WTC11 (cell line): ENCODE measurements at regions not wholly inside any gene's neighbourhood (a gene's known extent, or its start where the extent isn't known, plus 50 kb on each side); places are given as distances from the start of the nearest gene placed in this dataset.

Source experiments
- ATAC-seq: fragments of 200-7000 bp; cut with Tn5 transposase; 2 replicates; pipeline ENCODE4 v1.10.0; 2021; ENCODE audit warnings: mild to moderate bottlenecking, moderate library complexity
- CTCF ChIA-PET: fragments of 300-600 bp; sonication (Branson Sonifier 250); formaldehyde crosslinking; loops from one replicate; lab custom pipeline; 2021; ENCODE audit warnings: antibody characterized with exemption; lab: Charles Lee
- POLR2A ChIA-PET: fragments of 350-600 bp; sonication (Branson Sonifier 250); formaldehyde crosslinking; loops from one replicate; lab custom pipeline; 2021; ENCODE audit warnings: antibody characterized with exemption; lab: Charles Lee
- DNase-seq: peaks from one replicate; pipeline ENCODE4 v3.0.0; 2021; ENCODE audit warnings: low spot score
- H3K27ac Mint-ChIP-seq: 2 replicates; pipeline ENCODE4 v1.8.0; 2021; ENCODE audit warnings: mixed read lengths
- H3K27me3 Mint-ChIP-seq: 2 replicates; pipeline ENCODE4 v1.8.0; 2021; ENCODE audit warnings: low read depth, mild to moderate bottlenecking, moderate library complexity, mixed read lengths
- H3K36me3 Mint-ChIP-seq: 2 replicates; pipeline ENCODE4 v1.8.0; 2021; ENCODE audit warnings: mixed read lengths
- H3K4me1 Mint-ChIP-seq: 2 replicates; pipeline ENCODE4 v1.8.0; 2022; ENCODE audit warnings: mixed read lengths
- H3K4me3 Mint-ChIP-seq: 2 replicates; pipeline ENCODE4 v1.8.0; 2021; ENCODE audit warnings: mild to moderate bottlenecking, moderate library complexity, mixed read lengths
- H3K9me3 Mint-ChIP-seq: 2 replicates; pipeline ENCODE4 v1.8.0; 2021; ENCODE audit warnings: mixed read lengths
- ATF2 ChIP-seq: sonication (generic); formaldehyde crosslinking; IDR thresholded peaks from 2 replicates; pipeline ENCODE4 v1.8.1; 2022; ENCODE audit warnings: low read depth, missing genetic modification reagents, borderline replicate concordance
- ATF3 ChIP-seq: sonication (generic); formaldehyde crosslinking; conservative IDR thresholded peaks from 2 replicates; pipeline ENCODE4 v1.8.1; 2022; ENCODE audit warnings: mild to moderate bottlenecking, missing genetic modification reagents
- EMX1 ChIP-seq: fragments of 250-450 bp; sonication (Bioruptor Pico); IDR thresholded peaks from 2 replicates; pipeline ENCODE4 v1.8.0; 2021; ENCODE audit warnings: mild to moderate bottlenecking
- ESRRA ChIP-seq: sonication (generic); formaldehyde crosslinking; IDR thresholded peaks from 2 replicates; pipeline ENCODE4 v1.8.1; 2022; ENCODE audit warnings: mild to moderate bottlenecking, missing genetic modification reagents, borderline replicate concordance
- ETV6 ChIP-seq: sonication (generic); formaldehyde crosslinking; IDR thresholded peaks from 2 replicates; pipeline ENCODE4 v1.8.1; 2022; ENCODE audit warnings: mild to moderate bottlenecking, missing genetic modification reagents
- GTF2I ChIP-seq: fragments of 250-450 bp; sonication (Bioruptor Pico); conservative IDR thresholded peaks from 2 replicates; pipeline ENCODE4 v1.4.0; 2021; ENCODE audit warnings: mild to moderate bottlenecking
- IRF2 ChIP-seq: sonication (generic); formaldehyde crosslinking; IDR thresholded peaks from 2 replicates; pipeline ENCODE4 v1.8.0; 2022; ENCODE audit warnings: low read depth, missing genetic modification reagents, borderline replicate concordance
- MXD4 ChIP-seq: fragments of 250-450 bp; sonication (Bioruptor Pico); IDR thresholded peaks from 2 replicates; pipeline ENCODE4 v1.8.0; 2021; ENCODE audit warnings: mild to moderate bottlenecking, moderate library complexity, borderline replicate concordance
- NR3C1 ChIP-seq: sonication (generic); formaldehyde crosslinking; conservative IDR thresholded peaks from 2 replicates; pipeline ENCODE4 v1.8.1; 2023; ENCODE audit warnings: low read depth, mild to moderate bottlenecking, missing genetic modification reagents
- OVOL2 ChIP-seq: fragments of 250-450 bp; sonication (Bioruptor Pico); IDR thresholded peaks from 2 replicates; pipeline ENCODE4 v1.9.0; 2021; ENCODE audit warnings: mild to moderate bottlenecking, borderline replicate concordance
- PRRX2 ChIP-seq: fragments of 250-450 bp; sonication (Bioruptor Pico); IDR thresholded peaks from 2 replicates; pipeline ENCODE4 v1.8.0; 2021; ENCODE audit warnings: mild to moderate bottlenecking
- RORB ChIP-seq: fragments of 250-450 bp; sonication (Bioruptor Pico); IDR thresholded peaks from 2 replicates; pipeline ENCODE4 v1.9.0; 2021; ENCODE audit warnings: mild to moderate bottlenecking
- SMAD3 ChIP-seq: sonication (generic); formaldehyde crosslinking; IDR thresholded peaks from 2 replicates; pipeline ENCODE4 v1.8.0; 2022; ENCODE audit warnings: missing genetic modification reagents, mild to moderate bottlenecking, borderline replicate concordance
- SOX15 ChIP-seq: fragments of 250-450 bp; sonication (Bioruptor Pico); IDR thresholded peaks from 2 replicates; pipeline ENCODE4 v1.9.0; 2021; ENCODE audit warnings: mild to moderate bottlenecking
- TEAD1 ChIP-seq: sonication (generic); formaldehyde crosslinking; IDR thresholded peaks from 2 replicates; pipeline ENCODE4 v1.8.0; 2022; ENCODE audit warnings: mild to moderate bottlenecking, missing genetic modification reagents
- ZNF396 ChIP-seq: fragments of 250-450 bp; sonication (Bioruptor Pico); IDR thresholded peaks from 2 replicates; pipeline ENCODE4 v1.8.0; 2021; ENCODE audit warnings: mild to moderate bottlenecking, moderate library complexity, borderline replicate concordance
- ZNF416 ChIP-seq: fragments of 250-450 bp; sonication (Bioruptor Pico); IDR thresholded peaks from 2 replicates; pipeline ENCODE4 v1.9.0; 2021; ENCODE audit warnings: mild to moderate bottlenecking, inconsistent platforms
- ZNF423 ChIP-seq: fragments of 250-450 bp; sonication (Bioruptor Pico); IDR thresholded peaks from 2 replicates; pipeline ENCODE4 v2.1.2; 2022; ENCODE audit warnings: mild to moderate bottlenecking, moderate library complexity
- TF ChIP-seq, protein P1 (sequence below): sonication (generic); formaldehyde crosslinking; IDR thresholded peaks from 2 replicates; pipeline ENCODE4 v1.8.1; 2023; ENCODE audit warnings: mild to moderate bottlenecking, missing genetic modification reagents, moderate library complexity
- TF ChIP-seq, protein P2 (sequence below): fragments of 250-450 bp; sonication (Bioruptor Pico); IDR thresholded peaks from 2 replicates; pipeline ENCODE4 v1.8.0; 2021; ENCODE audit warnings: mild to moderate bottlenecking

- H3K9me3 Mint-ChIP-seq = no peaks in the 10 kb centered on the region; the same call in 1 of the 2 replicates
- TF ChIP-seq PRRX2 (CRISPR knock-in tag) (no peak), RORB (CRISPR knock-in tag) (no peak), SOX15 (CRISPR knock-in tag) (no peak), IRF2 (CRISPR knock-in tag) (no peak), TEAD1 (no peak), ZNF423 (CRISPR knock-in tag) (no peak), SMAD3 (CRISPR knock-in tag) (no peak), GTF2I (no peak)
- TF ChIP-seq, protein P1, sequence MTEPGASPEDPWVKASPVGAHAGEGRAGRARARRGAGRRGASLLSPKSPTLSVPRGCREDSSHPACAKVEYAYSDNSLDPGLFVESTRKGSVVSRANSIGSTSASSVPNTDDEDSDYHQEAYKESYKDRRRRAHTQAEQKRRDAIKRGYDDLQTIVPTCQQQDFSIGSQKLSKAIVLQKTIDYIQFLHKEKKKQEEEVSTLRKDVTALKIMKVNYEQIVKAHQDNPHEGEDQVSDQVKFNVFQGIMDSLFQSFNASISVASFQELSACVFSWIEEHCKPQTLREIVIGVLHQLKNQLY (CRISPR knock-in tag) = no peak
- TF ChIP-seq, protein P2, sequence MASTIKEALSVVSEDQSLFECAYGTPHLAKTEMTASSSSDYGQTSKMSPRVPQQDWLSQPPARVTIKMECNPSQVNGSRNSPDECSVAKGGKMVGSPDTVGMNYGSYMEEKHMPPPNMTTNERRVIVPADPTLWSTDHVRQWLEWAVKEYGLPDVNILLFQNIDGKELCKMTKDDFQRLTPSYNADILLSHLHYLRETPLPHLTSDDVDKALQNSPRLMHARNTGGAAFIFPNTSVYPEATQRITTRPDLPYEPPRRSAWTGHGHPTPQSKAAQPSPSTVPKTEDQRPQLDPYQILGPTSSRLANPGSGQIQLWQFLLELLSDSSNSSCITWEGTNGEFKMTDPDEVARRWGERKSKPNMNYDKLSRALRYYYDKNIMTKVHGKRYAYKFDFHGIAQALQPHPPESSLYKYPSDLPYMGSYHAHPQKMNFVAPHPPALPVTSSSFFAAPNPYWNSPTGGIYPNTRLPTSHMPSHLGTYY = no peak
- no peak for ATAC-seq
Measured at GRCh38 chr5:89303033-89303480, 420.1 kb upstream of the MEF2C start.

DNA sequence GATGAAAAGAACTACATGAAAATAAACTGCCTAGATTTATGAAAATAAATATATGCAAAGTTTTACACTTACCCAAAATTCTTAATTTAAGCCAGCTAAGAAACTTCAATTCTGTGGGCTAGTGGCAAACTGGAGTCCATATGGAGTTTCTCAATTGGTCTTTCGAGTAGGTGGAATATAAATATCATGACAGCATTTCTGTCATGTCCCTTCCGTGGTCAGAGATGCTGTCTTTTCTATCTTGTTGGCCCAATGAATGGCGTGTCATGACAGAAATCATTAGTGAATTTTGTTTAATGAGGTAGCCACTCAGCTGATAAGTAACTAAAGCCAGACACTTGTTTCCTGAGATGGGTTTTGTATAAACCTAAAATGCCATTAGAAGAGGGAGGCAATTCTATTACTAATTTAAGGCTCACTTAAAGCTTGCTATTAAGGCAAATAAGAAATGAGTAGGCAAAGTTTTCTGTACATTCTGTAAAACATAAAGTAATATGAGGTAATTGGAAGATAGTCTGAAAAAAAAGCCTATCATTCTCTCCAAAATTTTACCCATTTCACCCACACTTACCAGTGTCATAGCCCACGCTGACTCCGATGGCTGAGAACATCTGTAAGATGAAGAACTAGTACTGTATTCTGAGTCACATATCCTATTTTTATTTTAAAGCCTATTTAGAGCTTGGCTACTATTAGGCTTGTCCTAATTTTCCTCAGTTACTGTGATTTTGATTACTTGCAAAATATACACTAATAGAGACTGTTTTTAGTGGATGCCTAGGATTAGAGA lies 419.3 kb upstream of the MEF2C start:
- ATAC-seq = no peak
- Mint-ChIP-seq H3K4me1 (no peaks in the 10 kb centered on the region), H3K9me3 (no peaks in the 10 kb centered on the region; the same call in 1 of the 2 replicates), H3K27me3 (no peaks in the 10 kb centered on the region), H3K4me3 (no peak overlapping the region), H3K27ac (no peak overlapping the region), H3K36me3 (no peaks in the 10 kb centered on the region)
- DNase-seq = no peak
- TF ChIP-seq ATF3 (no peak), EMX1 (no peak), ATF2 (CRISPR knock-in tag) (no peak), OVOL2 (CRISPR knock-in tag) (no peak), MXD4 (CRISPR knock-in tag) (no peak), ZNF396 (no peak), ZNF416 (CRISPR knock-in tag) (no peak), NR3C1 (CRISPR knock-in tag) (no peak), ETV6 (CRISPR knock-in tag) (no peak), ESRRA (CRISPR knock-in tag) (no peak), PRRX2 (CRISPR knock-in tag) (no peak)
- POLR2A ChIA-PET = no interaction called here
- CTCF ChIA-PET = interaction anchor here (1.0 kb wide), 1 partner anchor 18 kb away, joined by 3 read pairs; no protein-coding TSS in a partner anchor

More at GRCh38 chr5:89303033-89303480, 420.1 kb upstream of the MEF2C start:
- no peak for DNase-seq
- POLR2A ChIA-PET = no interaction called here
- no peaks in the 10 kb centered on the region for H3K36me3 Mint-ChIP-seq
- no peak overlapping the region for H3K27ac Mint-ChIP-seq
- H3K27me3 Mint-ChIP-seq = no peaks in the 10 kb centered on the region
- CTCF ChIA-PET = no interaction called here
- no peak overlapping the region for H3K4me3 Mint-ChIP-seq
- no peaks in the 10 kb centered on the region for H3K4me1 Mint-ChIP-seq
